Lung (tissue), 11 donors: ENCODE measurements at regions not wholly inside any gene's neighbourhood (a gene's known extent, or its start where the extent isn't known, plus 50 kb on each side); places are given as distances from the start of the nearest gene placed in this dataset.

Experiments used
- ATAC-seq: fragments of 200-7000 bp; cut with Tn5 transposase; one replicate; pipeline ENCODE4 v1.9.1; 2020; ENCODE audit warnings: moderate number of reproducible peaks; ENCODE audit not compliant: insufficient read depth, low FRiP score
- DNase-seq, 3 donors: peaks; one replicate each; pipeline ENCODE4 v3.0.0-alpha.2; 2013 to 2017
- H3K27ac ChIP-seq, 2 donors: one replicate each; pipeline ENCODE4 v1.5.1; 2013; ENCODE audit warnings: mild to moderate bottlenecking in 2 of 2, moderate library complexity in 2 of 2, control low read depth in 1 of 2, inconsistent platforms in 1 of 2, low read depth in 1 of 2, low read length in 1 of 2
- H3K27me3 ChIP-seq, 3 donors: one replicate each; pipeline ENCODE4 v1.5.1; 2013; ENCODE audit warnings: low read length in 2 of 3; ENCODE audit not compliant: control insufficient read depth in 3 of 3, insufficient read depth in 3 of 3
- H3K36me3 ChIP-seq, 4 donors: one replicate each; pipeline ENCODE4 v1.5.1; 2013; ENCODE audit warnings: low read length in 4 of 4, mild to moderate bottlenecking in 1 of 4, moderate library complexity in 1 of 4; ENCODE audit not compliant: control insufficient read depth in 4 of 4, insufficient read depth in 4 of 4
- H3K4me1 ChIP-seq, 5 donors: one replicate each; pipeline ENCODE4 v1.5.1; 2013; ENCODE audit warnings: low read length in 5 of 5, mild to moderate bottlenecking in 2 of 5, moderate library complexity in 1 of 5; ENCODE audit not compliant: control insufficient read depth in 5 of 5, insufficient read depth in 5 of 5
- H3K4me3 ChIP-seq: one replicate; pipeline ENCODE4 v1.5.1; 2013; ENCODE audit warnings: mild to moderate bottlenecking, control low read depth, moderate library complexity
- H3K9ac ChIP-seq, 2 donors: one replicate each; pipeline ENCODE4 v1.5.1; 2013; ENCODE audit warnings: low read length in 2 of 2, control low read depth in 1 of 2; ENCODE audit not compliant: insufficient read depth in 1 of 2
- H3K9me3 ChIP-seq, 4 donors: one replicate each; pipeline ENCODE4 v1.5.1; 2013; ENCODE audit warnings: low read length in 3 of 4, mild to moderate bottlenecking in 1 of 4, moderate library complexity in 1 of 4; ENCODE audit not compliant: control insufficient read depth in 4 of 4, insufficient read depth in 3 of 4
- WGBS, 2 donors: extraction: QIAGEN DNeasy Blood & Tissue Kit; methylation state at CpG; one replicate each; pipeline ENCODE4 v1.1.7; 2013; 5-methylcytosine and 5-hydroxymethylcytosine counted together
- TF ChIP-seq, protein P1 (sequence below): IDR thresholded peaks from 2 replicates; pipeline ENCODE4 v1.5.1; 2012; ENCODE audit warnings: mild to moderate bottlenecking; ENCODE audit errors: control extremely low read depth, extremely low read depth
- donor health status: control.
- donor health status: control.
- donor health status: Bipolar disorder and iron deficiency.
- donor health status: healthy.
- donor health status: DM: yes; HTN: yes; CAD: no.

GRCh38 chr13:89053418-89053817 lies 1382.2 kb downstream of the SLITRK5 start:
- DNase-seq (no peak), ATAC-seq (no peak)
- no peaks in the 10 kb centered on the region for H3K27me3 ChIP-seq
- no peak overlapping the region for H3K9ac ChIP-seq
- 90 to 91% methylated on average over 1 of the region's 1 CpG for WGBS, 2 donors
- no peaks in the 10 kb centered on the region for H3K4me1 ChIP-seq
- TF ChIP-seq, protein P1, sequence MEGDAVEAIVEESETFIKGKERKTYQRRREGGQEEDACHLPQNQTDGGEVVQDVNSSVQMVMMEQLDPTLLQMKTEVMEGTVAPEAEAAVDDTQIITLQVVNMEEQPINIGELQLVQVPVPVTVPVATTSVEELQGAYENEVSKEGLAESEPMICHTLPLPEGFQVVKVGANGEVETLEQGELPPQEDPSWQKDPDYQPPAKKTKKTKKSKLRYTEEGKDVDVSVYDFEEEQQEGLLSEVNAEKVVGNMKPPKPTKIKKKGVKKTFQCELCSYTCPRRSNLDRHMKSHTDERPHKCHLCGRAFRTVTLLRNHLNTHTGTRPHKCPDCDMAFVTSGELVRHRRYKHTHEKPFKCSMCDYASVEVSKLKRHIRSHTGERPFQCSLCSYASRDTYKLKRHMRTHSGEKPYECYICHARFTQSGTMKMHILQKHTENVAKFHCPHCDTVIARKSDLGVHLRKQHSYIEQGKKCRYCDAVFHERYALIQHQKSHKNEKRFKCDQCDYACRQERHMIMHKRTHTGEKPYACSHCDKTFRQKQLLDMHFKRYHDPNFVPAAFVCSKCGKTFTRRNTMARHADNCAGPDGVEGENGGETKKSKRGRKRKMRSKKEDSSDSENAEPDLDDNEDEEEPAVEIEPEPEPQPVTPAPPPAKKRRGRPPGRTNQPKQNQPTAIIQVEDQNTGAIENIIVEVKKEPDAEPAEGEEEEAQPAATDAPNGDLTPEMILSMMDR, result no peak
- H3K9me3 ChIP-seq, result peaks cover 0 to 2% (median 0%) of the 10 kb centered on the region in 4 donors
- no peaks in the 10 kb centered on the region for H3K36me3 ChIP-seq
- H3K27ac ChIP-seq, result no peak overlapping the region
- no peak overlapping the region for H3K4me3 ChIP-seq

DNA sequence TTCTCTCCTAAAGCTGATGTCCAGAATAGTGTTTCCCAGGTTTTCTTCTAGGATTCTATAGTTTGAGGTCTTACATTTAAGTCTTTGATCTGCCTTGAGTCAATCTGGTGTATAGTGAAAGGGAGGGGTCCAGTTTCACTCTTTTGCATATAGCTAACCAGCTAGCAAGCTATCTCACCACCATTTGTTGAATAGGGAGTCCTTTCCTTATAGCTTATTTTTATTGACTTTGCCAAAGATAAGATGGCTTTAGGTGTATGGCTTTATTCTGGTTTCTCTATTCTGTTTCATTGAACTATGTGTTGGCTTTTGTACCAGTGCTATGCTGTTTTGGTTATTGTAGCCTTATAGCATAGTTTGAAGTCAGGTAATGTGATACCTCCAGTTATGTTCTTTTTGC lies 1386.1 kb downstream of the SLITRK5 start:
- Histone ChIP-seq H3K27me3 (no peaks in the 10 kb centered on the region), H3K9ac (no peak overlapping the region), H3K4me1 (no peaks in the 10 kb centered on the region), H3K36me3 (no peaks in the 10 kb centered on the region), H3K27ac (no peak overlapping the region), H3K4me3 (no peak overlapping the region), H3K9me3 (peaks cover 0 to 2% (median 0%) of the 10 kb centered on the region in 4 donors)
- ATAC-seq, result no peak
- TF ChIP-seq, protein P1, result no peak
- DNase-seq, result no peak

DNA sequence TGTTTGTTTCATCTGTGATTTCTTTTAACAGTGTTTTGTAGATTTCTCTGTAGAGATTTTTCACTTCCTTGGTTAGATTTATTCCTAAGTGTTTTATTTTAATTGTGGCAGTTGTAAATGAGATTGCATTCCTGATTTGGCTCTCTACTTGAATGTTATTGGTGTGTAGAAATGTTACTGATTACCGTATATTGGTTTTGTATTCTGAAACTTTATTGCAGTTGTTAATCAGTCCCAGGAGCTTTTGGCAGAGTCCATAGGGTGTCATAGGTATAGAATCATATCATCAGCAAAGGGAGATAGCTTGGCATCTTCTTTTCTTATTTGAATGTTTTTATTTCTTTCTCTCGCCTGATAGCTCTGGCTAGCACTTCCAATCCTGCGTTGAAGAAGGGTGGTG lies 1386.7 kb downstream of the SLITRK5 start:
- DNase-seq (no peak), ATAC-seq (no peak)
- Histone ChIP-seq H3K4me3 (no peak overlapping the region), H3K4me1 (no peaks in the 10 kb centered on the region), H3K27me3 (no peaks in the 10 kb centered on the region), H3K36me3 (no peaks in the 10 kb centered on the region), H3K27ac (no peak overlapping the region), H3K9me3 (peaks cover 0 to 2% (median 0%) of the 10 kb centered on the region in 4 donors), H3K9ac (no peak overlapping the region)
- TF ChIP-seq, protein P1, result no peak
- WGBS, 2 donors, result 94 to 95% methylated on average over 3 of the region's 3 CpGs

- 71 to 78% methylated on average over 1 of the region's 1 CpG for WGBS, 2 donors
- DNase-seq, result no peak
- ATAC-seq, result no peak
- Histone ChIP-seq H3K36me3 (no peaks in the 10 kb centered on the region), H3K4me1 (peaks cover 0 to 2% (median 0%) of the 10 kb centered on the region in 5 donors), H3K27me3 (no peaks in the 10 kb centered on the region), H3K4me3 (no peak overlapping the region), H3K9me3 (peaks cover 0 to 2% (median 0%) of the 10 kb centered on the region in 4 donors), H3K27ac (no peak overlapping the region), H3K9ac (no peak overlapping the region)
- TF ChIP-seq, protein P1, result no peak
These were observed 1390.7 kb downstream of the SLITRK5 start for GRCh38 chr13:89061821-89062220.
